ENCODE measurements at regions not wholly inside any gene's neighbourhood (a gene's known extent, or its start where the extent isn't known, plus 50 kb on each side); places are given as distances from the start of the nearest gene placed in this dataset.

GRCh38 chr7:424961-425793 lies 94.5 kb downstream of the PDGFA start:
- TF ChIP-seq HOXD13 (CRISPR knock-in tag; IDR thresholded peaks at IDR 0.05; ENCODE audit: borderline replicate concordance): no peak
- no peak for TF ChIP-seq ZNF571 (tag by site-specific recombination; IDR thresholded peaks at IDR 0.05)
- no peak for TF ChIP-seq ZNF24 (tag by site-specific recombination; IDR thresholded peaks at IDR 0.05)
- TF ChIP-seq ZBTB26 (tag by site-specific recombination; optimal IDR thresholded peaks at IDR 0.05): no peak
- no peak for TF ChIP-seq SP2 (tag by site-specific recombination; IDR thresholded peaks at IDR 0.05)
- TF ChIP-seq ZNF629 (tag by site-specific recombination; IDR thresholded peaks at IDR 0.05): no peak
- H3K4me1 ChIP-seq (ENCODE audit: control insufficient read depth, insufficient read depth, low read length): no peaks in the 10 kb centered on the region
- no peak overlapping the region for H3K4me3 ChIP-seq (ENCODE audit: low read depth, low read length)
- no peaks in the 10 kb centered on the region for H3K36me3 ChIP-seq (ENCODE audit: control insufficient read depth in 2 of 2, insufficient read depth in 1 of 2, low read length in 2 of 2)
- CTCF ChIA-PET: no interaction called here
- POLR2A ChIA-PET: no interaction called here
- H3K9me3 ChIP-seq (ENCODE audit: control insufficient read depth, insufficient read depth, low read depth, low read length): no peaks in the 10 kb centered on the region
- no peak overlapping the region for H3K27ac ChIP-seq (ENCODE audit: extremely low read depth, low read depth, low read length)

GRCh38 chr7:425794-426188 lies 93.9 kb downstream of the PDGFA start:
- ChIA-PET POLR2A (no interaction called here), CTCF (no interaction called here)
- no peak overlapping the region for H3K4me3 ChIP-seq (ENCODE audit: low read depth, low read length)
- no peaks in the 10 kb centered on the region for H3K9me3 ChIP-seq (ENCODE audit: control insufficient read depth, insufficient read depth, low read depth, low read length)
- TF ChIP-seq ZNF692 (tag by site-specific recombination; IDR thresholded peaks at IDR 0.05): no peak
- TF ChIP-seq ZSCAN4 (tag by site-specific recombination; IDR thresholded peaks at IDR 0.05): peak; percentile 44; the same call in 1 of the 2 replicates
- TF ChIP-seq OSR2 (tag by site-specific recombination; IDR thresholded peaks at IDR 0.05): no peak
- H3K4me1 ChIP-seq (ENCODE audit: control insufficient read depth, insufficient read depth, low read length): no peaks in the 10 kb centered on the region
- no peaks in the 10 kb centered on the region for H3K36me3 ChIP-seq (ENCODE audit: control insufficient read depth in 2 of 2, insufficient read depth in 1 of 2, low read length in 2 of 2)
- no peak overlapping the region for H3K27ac ChIP-seq (ENCODE audit: extremely low read depth, low read depth, low read length)

- POLR2A ChIA-PET: no interaction called here
- Histone ChIP-seq H3K9me3 (ENCODE audit: control insufficient read depth, insufficient read depth, low read depth, low read length) (no peaks in the 10 kb centered on the region), H3K4me3 (ENCODE audit: low read depth, low read length) (no peak overlapping the region), H3K4me1 (ENCODE audit: control insufficient read depth, insufficient read depth, low read length) (no peaks in the 10 kb centered on the region), H3K36me3 (ENCODE audit: control insufficient read depth in 2 of 2, insufficient read depth in 1 of 2, low read length in 2 of 2) (no peaks in the 10 kb centered on the region), H3K27ac (ENCODE audit: extremely low read depth, low read depth, low read length) (no peak overlapping the region)
- CTCF ChIA-PET: no interaction called here
- TF ChIP-seq ZNF518A (tag by site-specific recombination; conservative IDR thresholded peaks at IDR 0.05; ENCODE audit: low read depth) (no peak), SETDB1 (IDR thresholded peaks at IDR 0.05; ENCODE audit: insufficient read length, low read length) (no peak), ZNF488 (tag by site-specific recombination; IDR thresholded peaks at IDR 0.05) (no peak), ZNF112 (tag by site-specific recombination; IDR thresholded peaks at IDR 0.05) (peak; percentile 95), WT1 (tag by site-specific recombination; IDR thresholded peaks at IDR 0.05) (no peak), ZNF16 (tag by site-specific recombination; IDR thresholded peaks at IDR 0.05; ENCODE audit: low read depth) (no peak), KLF17 (tag by site-specific recombination; IDR thresholded peaks at IDR 0.05) (0 out of 2 replicates have a peak, but pooled peaks have one; percentile 17), ZBTB26 (tag by site-specific recombination; optimal IDR thresholded peaks at IDR 0.05) (no peak), ZNF391 (tag by site-specific recombination; IDR thresholded peaks at IDR 0.05; ENCODE audit: borderline replicate concordance, low read depth) (no peak), ZNF114 (tag by site-specific recombination; IDR thresholded peaks at IDR 0.05) (no peak)
Measured at GRCh38 chr7:426510-426909, 93.1 kb downstream of the PDGFA start.

Measured in HEK293 (cell line).